ENCODE measurements at regions not wholly inside any gene's neighbourhood (a gene's known extent, or its start where the extent isn't known, plus 50 kb on each side); places are given as distances from the start of the nearest gene placed in this dataset.
"Not testable (repeated sequence)": the region's sequence is repeated elsewhere in the genome, so short reads cannot be mapped to it uniquely, and the experiment has no call there.

DNA sequence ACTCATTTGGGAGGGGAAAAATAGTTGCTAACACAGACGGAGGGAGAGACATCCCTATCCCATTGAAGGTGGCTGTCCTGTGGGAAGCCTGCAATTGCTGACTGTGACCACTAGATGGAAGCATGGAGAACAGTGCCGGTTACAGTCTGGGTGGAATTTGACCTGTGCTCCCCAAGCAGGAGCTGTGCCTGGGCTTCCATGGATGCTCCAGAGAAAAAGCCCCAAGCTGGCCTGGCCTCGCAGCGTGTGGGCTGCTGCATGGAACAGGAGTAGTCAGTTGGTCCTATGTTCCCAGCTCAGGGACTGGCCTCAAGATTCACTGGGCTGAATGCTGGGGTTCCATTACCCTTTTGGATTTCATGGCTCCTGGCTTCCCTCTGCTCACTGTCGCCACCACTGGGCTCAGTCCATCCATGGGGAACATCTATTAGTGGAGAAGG is 116.3 kb upstream of the CHD6 start:
- H3K9me1 ChIP-seq (ENCODE audit: control insufficient read depth, extremely low read depth, insufficient read depth, low read length): no peaks in the 10 kb centered on the region
- FAIRE-seq (no peak), DNase-seq (ENCODE audit: low read depth, low spot score) (peak; percentile 11)
- no peaks in the 10 kb centered on the region for H4K20me1 ChIP-seq (ENCODE audit: control insufficient read depth, extremely low read depth, insufficient read depth, low read length)
- H3K4me3 ChIP-seq (ENCODE audit: control insufficient read depth in 2 of 3, extremely low read depth in 1 of 3, insufficient read depth in 2 of 3, low read depth in 1 of 3, low read length in 3 of 3): no peak overlapping the region
- dilution Hi-C loops (cut with MboI; ENCODE audit: extremely low pct_ligation_motif_present, low sequenced_read_pairs): no loop called here
- no peaks in the 10 kb centered on the region for H3K9me3 ChIP-seq (ENCODE audit: control insufficient read depth, low read depth, low read length)
- TF ChIP-seq, protein P1, sequence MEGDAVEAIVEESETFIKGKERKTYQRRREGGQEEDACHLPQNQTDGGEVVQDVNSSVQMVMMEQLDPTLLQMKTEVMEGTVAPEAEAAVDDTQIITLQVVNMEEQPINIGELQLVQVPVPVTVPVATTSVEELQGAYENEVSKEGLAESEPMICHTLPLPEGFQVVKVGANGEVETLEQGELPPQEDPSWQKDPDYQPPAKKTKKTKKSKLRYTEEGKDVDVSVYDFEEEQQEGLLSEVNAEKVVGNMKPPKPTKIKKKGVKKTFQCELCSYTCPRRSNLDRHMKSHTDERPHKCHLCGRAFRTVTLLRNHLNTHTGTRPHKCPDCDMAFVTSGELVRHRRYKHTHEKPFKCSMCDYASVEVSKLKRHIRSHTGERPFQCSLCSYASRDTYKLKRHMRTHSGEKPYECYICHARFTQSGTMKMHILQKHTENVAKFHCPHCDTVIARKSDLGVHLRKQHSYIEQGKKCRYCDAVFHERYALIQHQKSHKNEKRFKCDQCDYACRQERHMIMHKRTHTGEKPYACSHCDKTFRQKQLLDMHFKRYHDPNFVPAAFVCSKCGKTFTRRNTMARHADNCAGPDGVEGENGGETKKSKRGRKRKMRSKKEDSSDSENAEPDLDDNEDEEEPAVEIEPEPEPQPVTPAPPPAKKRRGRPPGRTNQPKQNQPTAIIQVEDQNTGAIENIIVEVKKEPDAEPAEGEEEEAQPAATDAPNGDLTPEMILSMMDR (optimal IDR thresholded peaks at IDR 0.05 in 1 of 3, IDR thresholded peaks at IDR 0.05 in 1 of 3, conservative IDR thresholded peaks at IDR 0.05 in 1 of 3; ENCODE audit: extremely low read depth in 1 of 3, insufficient read depth in 2 of 3, low read length in 3 of 3): peak; percentile 91 to 96 (median 94)
- TF ChIP-seq EZH2 (IDR thresholded peaks at IDR 0.05; ENCODE audit: low read length): no peak
- no peaks in the 10 kb centered on the region for H3K79me2 ChIP-seq (ENCODE audit: control insufficient read depth, insufficient read depth, low read length)
- no peak overlapping the region for H3K9ac ChIP-seq (ENCODE audit: control insufficient read depth, extremely low read depth, insufficient read depth, low read length)
- no peaks in the 10 kb centered on the region for H3K27me3 ChIP-seq (ENCODE audit: control insufficient read depth, extremely low read depth, insufficient read depth, low read length)
- no peak overlapping the region for H3K27ac ChIP-seq (ENCODE audit: control insufficient read depth, insufficient read depth, low read length)
- no peak overlapping the region for H3K4me2 ChIP-seq (ENCODE audit: control insufficient read depth, extremely low read depth, insufficient read depth, low read depth, low read length)
- no peaks in the 10 kb centered on the region for H3K36me3 ChIP-seq (ENCODE audit: control insufficient read depth in 2 of 2, extremely low read depth in 1 of 2, insufficient read depth in 2 of 2, low read length in 2 of 2)
- H2AFZ ChIP-seq (ENCODE audit: control insufficient read depth, low read length): no peak overlapping the region
- no peaks in the 10 kb centered on the region for H3K4me1 ChIP-seq (ENCODE audit: control insufficient read depth, extremely low read depth, insufficient read depth, low read length)

- Histone ChIP-seq H3K9me3 (ENCODE audit: control insufficient read depth, low read depth, low read length) (no peaks in the 10 kb centered on the region), H3K36me3 (ENCODE audit: control insufficient read depth in 2 of 2, extremely low read depth in 1 of 2, insufficient read depth in 2 of 2, low read length in 2 of 2) (no peaks in the 10 kb centered on the region), H3K4me3 (ENCODE audit: control insufficient read depth in 2 of 3, extremely low read depth in 1 of 3, insufficient read depth in 2 of 3, low read depth in 1 of 3, low read length in 3 of 3) (no peak overlapping the region), H3K27me3 (ENCODE audit: control insufficient read depth, extremely low read depth, insufficient read depth, low read length) (no peaks in the 10 kb centered on the region), H2AFZ (ENCODE audit: control insufficient read depth, low read length) (no peak overlapping the region), H3K4me2 (ENCODE audit: control insufficient read depth, extremely low read depth, insufficient read depth, low read depth, low read length) (no peak overlapping the region), H3K9me1 (ENCODE audit: control insufficient read depth, extremely low read depth, insufficient read depth, low read length) (no peaks in the 10 kb centered on the region), H3K4me1 (ENCODE audit: control insufficient read depth, extremely low read depth, insufficient read depth, low read length) (no peaks in the 10 kb centered on the region), H3K27ac (ENCODE audit: control insufficient read depth, insufficient read depth, low read length) (no peak overlapping the region), H3K9ac (ENCODE audit: control insufficient read depth, extremely low read depth, insufficient read depth, low read length) (no peak overlapping the region), H3K79me2 (ENCODE audit: control insufficient read depth, insufficient read depth, low read length) (no peaks in the 10 kb centered on the region), H4K20me1 (ENCODE audit: control insufficient read depth, extremely low read depth, insufficient read depth, low read length) (no peaks in the 10 kb centered on the region)
- DNase-seq (ENCODE audit: low read depth, low spot score) (no peak), FAIRE-seq (no peak)
- dilution Hi-C loops (cut with MboI; ENCODE audit: extremely low pct_ligation_motif_present, low sequenced_read_pairs): no loop called here
- TF ChIP-seq, protein P1 (optimal IDR thresholded peaks at IDR 0.05 in 1 of 3, IDR thresholded peaks at IDR 0.05 in 1 of 3, conservative IDR thresholded peaks at IDR 0.05 in 1 of 3; ENCODE audit: extremely low read depth in 1 of 3, insufficient read depth in 2 of 3, low read length in 3 of 3): no peak
- no peak for TF ChIP-seq EZH2 (IDR thresholded peaks at IDR 0.05; ENCODE audit: low read length)
Measured at GRCh38 chr20:41733151-41733550, 115.0 kb upstream of the CHD6 start.

DNA sequence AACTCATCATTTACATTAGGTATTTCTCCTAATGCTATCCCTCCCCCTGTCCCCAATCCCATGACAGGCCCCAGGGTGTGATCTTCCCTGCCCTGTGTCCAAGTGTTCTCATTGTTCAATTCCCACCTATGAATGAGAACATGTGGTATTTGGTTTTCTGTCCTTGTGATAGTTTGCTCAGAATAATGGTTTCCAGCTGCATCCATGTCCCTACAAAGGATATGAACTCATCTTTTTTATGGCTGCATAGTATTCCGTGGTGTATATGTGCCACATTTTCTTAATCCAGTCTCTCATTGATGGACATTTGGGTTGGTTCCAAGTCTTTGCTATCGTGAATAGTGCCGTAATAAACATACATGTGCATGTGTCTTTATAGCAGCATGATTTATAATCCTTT is 113.0 kb upstream of the CHD6 start:
- H3K27ac ChIP-seq (ENCODE audit: control insufficient read depth, insufficient read depth, low read length); FAIRE-seq; H3K4me2 ChIP-seq (ENCODE audit: control insufficient read depth, extremely low read depth, insufficient read depth, low read depth, low read length); H3K9me3 ChIP-seq (ENCODE audit: control insufficient read depth, low read depth, low read length); H3K9ac ChIP-seq (ENCODE audit: control insufficient read depth, extremely low read depth, insufficient read depth, low read length); DNase-seq (ENCODE audit: low read depth, low spot score); H4K20me1 ChIP-seq (ENCODE audit: control insufficient read depth, extremely low read depth, insufficient read depth, low read length); H3K4me3 ChIP-seq (ENCODE audit: control insufficient read depth in 2 of 3, extremely low read depth in 1 of 3, insufficient read depth in 2 of 3, low read depth in 1 of 3, low read length in 3 of 3); H3K9me1 ChIP-seq (ENCODE audit: control insufficient read depth, extremely low read depth, insufficient read depth, low read length); H3K36me3 ChIP-seq (ENCODE audit: control insufficient read depth in 2 of 2, extremely low read depth in 1 of 2, insufficient read depth in 2 of 2, low read length in 2 of 2); H3K4me1 ChIP-seq (ENCODE audit: control insufficient read depth, extremely low read depth, insufficient read depth, low read length); H3K79me2 ChIP-seq (ENCODE audit: control insufficient read depth, insufficient read depth, low read length); H2AFZ ChIP-seq (ENCODE audit: control insufficient read depth, low read length); H3K27me3 ChIP-seq (ENCODE audit: control insufficient read depth, extremely low read depth, insufficient read depth, low read length); dilution Hi-C loops (cut with MboI; ENCODE audit: extremely low pct_ligation_motif_present, low sequenced_read_pairs): not testable (repeated sequence)

DNA sequence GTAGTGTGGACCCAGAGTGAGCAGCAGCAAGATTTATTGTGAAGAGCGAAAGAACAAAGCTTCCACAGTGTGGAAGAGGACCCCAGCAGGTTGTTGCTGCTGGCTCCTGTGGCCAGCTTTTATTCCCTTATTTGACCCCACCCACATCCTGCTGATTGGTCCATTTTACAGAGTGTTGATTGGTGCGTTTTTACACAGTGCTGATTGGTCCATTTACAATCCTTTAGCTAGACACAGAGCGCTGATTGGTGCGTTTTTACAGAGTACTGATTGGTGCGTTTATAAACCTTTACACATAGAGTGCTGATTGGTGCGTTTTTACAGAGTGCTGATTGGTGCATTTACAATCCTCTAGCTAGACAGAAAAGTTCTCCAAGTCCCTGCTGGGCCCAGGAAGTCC is 109.5 kb upstream of the CHD6 start:
- H3K9ac ChIP-seq (ENCODE audit: control insufficient read depth, extremely low read depth, insufficient read depth, low read length); H3K79me2 ChIP-seq (ENCODE audit: control insufficient read depth, insufficient read depth, low read length); dilution Hi-C loops (cut with MboI; ENCODE audit: extremely low pct_ligation_motif_present, low sequenced_read_pairs); H3K4me2 ChIP-seq (ENCODE audit: control insufficient read depth, extremely low read depth, insufficient read depth, low read depth, low read length); H3K36me3 ChIP-seq (ENCODE audit: control insufficient read depth in 2 of 2, extremely low read depth in 1 of 2, insufficient read depth in 2 of 2, low read length in 2 of 2); H3K4me1 ChIP-seq (ENCODE audit: control insufficient read depth, extremely low read depth, insufficient read depth, low read length); H2AFZ ChIP-seq (ENCODE audit: control insufficient read depth, low read length); DNase-seq (ENCODE audit: low read depth, low spot score); H4K20me1 ChIP-seq (ENCODE audit: control insufficient read depth, extremely low read depth, insufficient read depth, low read length); H3K4me3 ChIP-seq (ENCODE audit: control insufficient read depth in 2 of 3, extremely low read depth in 1 of 3, insufficient read depth in 2 of 3, low read depth in 1 of 3, low read length in 3 of 3); H3K9me1 ChIP-seq (ENCODE audit: control insufficient read depth, extremely low read depth, insufficient read depth, low read length); H3K27ac ChIP-seq (ENCODE audit: control insufficient read depth, insufficient read depth, low read length); H3K27me3 ChIP-seq (ENCODE audit: control insufficient read depth, extremely low read depth, insufficient read depth, low read length); FAIRE-seq; H3K9me3 ChIP-seq (ENCODE audit: control insufficient read depth, low read depth, low read length): not testable (repeated sequence)
